Endothelial cell of umbilical vein (primary cell): ENCODE measurements at regions not wholly inside any gene's neighbourhood (a gene's known extent, or its start where the extent isn't known, plus 50 kb on each side); places are given as distances from the start of the nearest gene placed in this dataset.

Experiments used
- BruUV-seq: library from RNA; stranded (reverse); fragments of 400-500 nt; replicated peaks from 2 replicates; lab custom pipeline; 2021; lab: Mats Ljungman, UMichigan
- CTCF ChIA-PET: fragments of 300-600, 350-600 bp; sonication (Branson Sonifier 250); formaldehyde crosslinking; loops from one replicate; lab custom pipeline; 2021; ENCODE audit warnings: antibody characterized with exemption, inconsistent platforms; lab: Charles Lee
- POLR2A ChIA-PET: fragments of 300-600, 350-600 bp; sonication (Branson Sonifier 250); formaldehyde crosslinking; loops from one replicate; lab custom pipeline; 2021; ENCODE audit warnings: antibody characterized with exemption, inconsistent platforms; lab: Charles Lee
- DNase-seq: peaks from one replicate; pipeline ENCODE4 v3.0.0-alpha.2; 2011; ENCODE audit warnings: low read depth, low spot score
- FAIRE-seq: peaks from 2 replicates; lab custom pipeline; 2011; peaks lifted over from hg19 to GRCh38; lab: Jason Lieb, UNC
- H2AFZ ChIP-seq: 2 replicates; pipeline ENCODE4 v1.6.0; 2012; ENCODE audit warnings: low read depth, low read length, control low read depth, inconsistent platforms
- H3K27ac ChIP-seq: 2 replicates; pipeline ENCODE4 v1.5.1; 2011; ENCODE audit warnings: low read depth, mild to moderate bottlenecking, control low read depth, low read length, moderate library complexity; ENCODE audit not compliant: insufficient read depth
- H3K27me3 ChIP-seq, 2 experiments: 2 replicates each; pipeline versions ENCODE4 v1.6.0 to v1.6.1; 2011; ENCODE audit warnings: low read length in 2 of 2, mixed read lengths in 1 of 2; ENCODE audit not compliant: control insufficient read depth in 2 of 2, insufficient read depth in 2 of 2
- H3K36me3 ChIP-seq, 2 experiments: 2 replicates in 1 of 2; 3 replicates in 1 of 2; pipeline ENCODE4 v1.5.1; 2011; ENCODE audit warnings: low read length in 2 of 2, mild to moderate bottlenecking in 1 of 2, moderate library complexity in 1 of 2; ENCODE audit not compliant: control insufficient read depth in 2 of 2, insufficient read depth in 2 of 2; ENCODE audit errors: extremely low read depth in 1 of 2
- H3K4me1 ChIP-seq: 3 replicates; pipeline ENCODE4 v1.5.1; 2011; ENCODE audit warnings: mild to moderate bottlenecking, low read length; ENCODE audit not compliant: control insufficient read depth, insufficient read depth; ENCODE audit errors: extremely low read depth
- H3K4me2 ChIP-seq: 2 replicates; pipeline ENCODE4 v1.6.1; 2011; ENCODE audit warnings: low read length, control low read depth, mixed read lengths; ENCODE audit not compliant: insufficient read depth
- H3K4me3 ChIP-seq, 3 experiments: fragments of 200-600 bp in 1 of 3; sonication (generic), shearing (Covaris generic) in 1 of 3; replicated peaks in 1 of 3; 2 replicates each; pipeline ENCODE4 v1.5.1; 2011 to 2016; ENCODE audit warnings: control low read depth in 3 of 3, low read length in 3 of 3, mild to moderate bottlenecking in 2 of 3, inconsistent platforms in 1 of 3, low read depth in 1 of 3, moderate library complexity in 1 of 3; ENCODE audit not compliant: insufficient read depth in 1 of 3
- H3K79me2 ChIP-seq: 2 replicates; pipeline ENCODE4 v1.6.0; 2012; ENCODE audit warnings: low read length, inconsistent platforms; ENCODE audit not compliant: control insufficient read depth, insufficient read depth
- H3K9ac ChIP-seq: replicated peaks from 2 replicates; pipeline ENCODE3; 2011; ENCODE audit warnings: low read length, control low read depth; ENCODE audit not compliant: insufficient read depth; ENCODE audit errors: extremely low read depth
- H3K9me1 ChIP-seq: replicated peaks from 3 replicates; pipeline ENCODE4 v1.6.0; 2011; ENCODE audit warnings: mild to moderate bottlenecking, low read length; ENCODE audit not compliant: control insufficient read depth, insufficient read depth; ENCODE audit errors: extremely low read depth
- H3K9me3 ChIP-seq: replicated peaks from 2 replicates; pipeline ENCODE4 v1.5.1; 2012; ENCODE audit warnings: low read length, inconsistent platforms; ENCODE audit not compliant: control insufficient read depth, insufficient read depth
- H4K20me1 ChIP-seq: replicated peaks from 2 replicates; pipeline ENCODE3; 2011; ENCODE audit warnings: mild to moderate bottlenecking, low read length; ENCODE audit not compliant: control insufficient read depth, insufficient read depth; ENCODE audit errors: extremely low read depth
- CTCF ChIP-seq, 2 donors: IDR thresholded peaks; 1 replicate in 1 of 2; 2 replicates in 1 of 2; pipeline ENCODE4 v1.5.1; 2011; ENCODE audit warnings: low read length in 2 of 2, mild to moderate bottlenecking in 2 of 2, moderate library complexity in 2 of 2, control low read depth in 1 of 2, inconsistent platforms in 1 of 2, low read depth in 1 of 2; ENCODE audit not compliant: insufficient read depth in 1 of 2; ENCODE audit errors: extremely low read depth in 1 of 2
- EZH2 ChIP-seq: IDR thresholded peaks from 2 replicates; pipeline ENCODE4 v1.6.1; 2012; ENCODE audit warnings: borderline replicate concordance, low read depth, mild to moderate bottlenecking, moderate library complexity, low read length, inconsistent platforms; ENCODE audit not compliant: severe bottlenecking
- FOS ChIP-seq: IDR thresholded peaks from 2 replicates; pipeline ENCODE4 v1.6.1; 2011; ENCODE audit warnings: mild to moderate bottlenecking, low read length, moderate library complexity, borderline replicate concordance; ENCODE audit not compliant: insufficient read depth
- GATA2 ChIP-seq: IDR thresholded peaks from 2 replicates; pipeline ENCODE4 v1.7.0; 2011; ENCODE audit warnings: low read depth, mild to moderate bottlenecking, moderate library complexity, mixed read lengths, low read length; ENCODE audit not compliant: insufficient read length, insufficient read depth
- JUN ChIP-seq: IDR thresholded peaks from 2 replicates; pipeline ENCODE4 v1.6.1; 2011; ENCODE audit warnings: borderline replicate concordance, low read depth; ENCODE audit not compliant: insufficient read length, insufficient read depth
- MAX ChIP-seq: IDR thresholded peaks from 2 replicates; pipeline ENCODE4 v1.6.1; 2011; ENCODE audit not compliant: insufficient read depth, insufficient read length
- MYC ChIP-seq: IDR thresholded peaks from one replicate; pipeline ENCODE4 v1.6.1; 2011; ENCODE audit warnings: mild to moderate bottlenecking, low read depth, low read length
- POLR2A ChIP-seq: IDR thresholded peaks from 2 replicates; pipeline ENCODE4 v1.6.1; 2012; ENCODE audit warnings: low read depth, mild to moderate bottlenecking, control low read depth, low read length
- POLR2AphosphoS5 ChIP-seq: IDR thresholded peaks from 2 replicates; pipeline ENCODE4 v1.6.1; 2012; ENCODE audit warnings: low read depth, mild to moderate bottlenecking, control low read depth, low read length, moderate library complexity; ENCODE audit not compliant: insufficient read depth
- dilution Hi-C: fragments of 300-500 bp; cut with MboI; formaldehyde crosslinking; loops from one replicate; pipeline ENCODE4 v1.15.0; 2019; ENCODE audit warnings: low sequenced_read_pairs; ENCODE audit not compliant: extremely low pct_ligation_motif_present
- intact Hi-C: fragments of 100-400 bp; cut with micrococcal nuclease; formaldehyde crosslinking; loops from one replicate; pipeline ENCODE4 v1.10.0; 2022

GRCh38 chr22:47276991-47277390 lies 514.5 kb downstream of the TBC1D22A start:
- H3K79me2 ChIP-seq: no peaks in the 10 kb centered on the region
- H4K20me1 ChIP-seq: no peaks in the 10 kb centered on the region
- H3K27ac ChIP-seq: no peak overlapping the region
- no peaks in the 10 kb centered on the region for H3K36me3 ChIP-seq
- no peaks in the 10 kb centered on the region for H3K27me3 ChIP-seq
- CTCF ChIA-PET: no interaction called here
- H3K9ac ChIP-seq: no peak overlapping the region
- no peak overlapping the region for H2AFZ ChIP-seq
- POLR2A ChIA-PET: no interaction called here
- no peaks in the 10 kb centered on the region for H3K4me1 ChIP-seq
- H3K4me2 ChIP-seq: no peak overlapping the region
- intact Hi-C loops (no loop called here), dilution Hi-C loops (no loop called here)
- no peak for DNase-seq
- FAIRE-seq: no peak
- no peaks in the 10 kb centered on the region for H3K9me1 ChIP-seq
- TF ChIP-seq JUN: no peak
- TF ChIP-seq GATA2: no peak
- no peak for TF ChIP-seq FOS
- no peak for TF ChIP-seq EZH2
- no peak for TF ChIP-seq CTCF (IDR thresholded peaks at IDR 0.05; ENCODE audit: extremely low read depth in 1 of 2, insufficient read depth in 1 of 2, low read depth in 1 of 2, low read length in 2 of 2)
- no peak for TF ChIP-seq MAX
- no peak for TF ChIP-seq MYC
- TF ChIP-seq POLR2A: no peak
- TF ChIP-seq POLR2AphosphoS5: no peak
- H3K4me3 ChIP-seq: no peak overlapping the region
- no peaks in the 10 kb centered on the region for H3K9me3 ChIP-seq
- no TSS peak for BruUV-seq
